ENCODE measurements at regions not wholly inside any gene's neighbourhood (a gene's known extent, or its start where the extent isn't known, plus 50 kb on each side); places are given as distances from the start of the nearest gene placed in this dataset.
"Not testable (repeated sequence)": the region's sequence is repeated elsewhere in the genome, so short reads cannot be mapped to it uniquely, and the experiment has no call there.

- no peak for DNase-seq
Observed at GRCh38 chr15:63434576-63435186, 53.0 kb upstream of the CA12 start.

- no peak for DNase-seq
Observed at GRCh38 chr15:63435204-63435820, 53.7 kb upstream of the CA12 start.

DNA sequence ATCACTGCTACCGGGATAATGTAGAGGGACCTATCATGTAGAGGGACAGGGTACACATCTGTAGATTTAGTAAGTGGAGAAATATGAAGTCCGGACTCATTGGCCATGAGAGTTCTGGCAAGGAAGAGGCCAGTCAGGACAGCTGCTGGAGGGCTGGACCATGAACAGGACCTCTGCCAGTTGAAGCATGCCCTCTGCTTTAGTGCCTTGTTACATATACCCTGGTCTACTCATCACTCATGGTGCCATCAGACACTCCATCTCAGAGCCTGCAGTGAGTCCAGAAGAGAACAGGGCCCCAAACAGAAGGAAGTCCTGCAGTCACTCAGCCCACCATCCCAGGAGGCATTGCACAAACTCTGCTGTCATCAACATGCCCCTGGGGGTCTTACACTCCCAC is 54.7 kb upstream of the CA12 start:
- DNase-seq, result no peak

GRCh38 chr15:63436872-63437375 is 55.3 kb upstream of the CA12 start:
- DNase-seq, result peak in 49 of 56 donors; percentile 11 to 89 (median 54)

DNA sequence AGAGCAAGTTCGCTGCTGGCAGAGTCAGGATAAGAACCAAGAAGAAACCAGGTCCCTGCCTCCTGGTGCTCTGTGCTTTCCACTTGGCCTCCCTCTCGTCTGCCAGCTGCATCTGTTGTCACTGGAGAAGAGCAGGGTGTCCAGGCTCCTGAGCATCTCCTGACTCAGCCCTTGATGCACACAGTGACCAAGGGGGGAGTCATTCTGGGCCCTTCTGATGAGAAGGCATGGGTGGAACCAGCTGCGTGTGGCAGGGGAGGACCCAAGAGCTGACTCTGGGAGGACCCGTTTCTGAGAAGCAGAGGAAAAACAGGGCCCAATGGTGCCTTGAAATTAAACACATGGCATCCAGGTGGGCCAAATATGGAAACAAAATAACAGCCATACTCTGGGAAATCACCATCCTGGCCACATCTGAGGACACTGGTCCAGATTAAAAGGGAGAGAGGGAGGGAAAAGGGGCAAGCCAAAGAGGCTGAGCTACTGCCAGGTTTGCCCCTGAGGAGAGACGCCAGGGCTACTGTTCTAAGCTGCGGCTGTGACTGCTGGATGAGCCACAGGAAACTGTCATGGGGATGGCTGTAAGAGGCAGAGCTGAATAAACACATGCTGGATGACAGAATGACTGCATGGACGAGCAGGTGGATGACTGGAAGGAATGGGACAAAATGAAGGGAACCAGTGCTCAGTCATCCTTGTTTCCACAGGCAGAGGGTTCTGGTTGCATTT is 58.1 kb upstream of the CA12 start:
- DNase-seq, result no peak

DNA sequence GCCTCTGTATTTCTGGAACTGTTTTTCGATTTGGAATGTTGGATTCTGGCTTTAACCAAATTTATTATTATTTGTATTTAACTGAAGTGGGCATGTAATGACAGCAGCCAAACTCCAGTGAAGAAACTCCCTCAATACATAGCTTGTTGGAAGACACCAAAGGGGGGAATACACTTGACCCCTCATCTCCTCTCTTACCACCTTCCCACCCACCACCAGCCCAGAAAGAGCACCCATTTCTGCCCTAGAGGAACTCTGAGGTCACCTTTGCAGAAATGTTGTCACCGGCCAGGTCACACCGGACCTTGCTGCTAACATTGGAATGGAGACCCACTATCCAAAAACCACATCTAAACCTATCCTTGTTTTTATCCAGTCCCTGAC is 58.6 kb upstream of the CA12 start:
- DNase-seq, result no peak

- DNase-seq, result no peak
Observed at GRCh38 chr15:63440756-63441155, 59.1 kb upstream of the CA12 start.

DNA sequence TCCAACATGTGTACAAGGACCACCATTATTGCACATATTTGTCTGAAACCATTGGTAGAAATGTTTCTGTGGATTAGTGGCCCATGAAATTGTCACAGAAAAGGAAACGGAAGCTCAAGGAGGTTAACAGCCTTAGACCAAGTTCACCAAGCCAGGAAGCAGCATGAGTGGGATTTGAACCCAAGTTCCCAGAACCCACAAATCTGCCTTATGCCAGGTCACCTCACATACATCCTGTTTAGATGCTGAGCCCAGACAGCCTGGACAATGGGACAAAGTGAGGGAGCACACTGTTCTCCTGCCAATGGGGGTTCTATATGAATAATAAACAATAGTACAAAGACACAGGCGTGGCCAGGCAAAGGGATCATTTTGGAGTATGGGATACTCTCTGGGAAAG is 59.6 kb upstream of the CA12 start:
- no peak for DNase-seq

- DNase-seq, result peak in 2 of 56 donors; percentile 21 to 47
Observed at GRCh38 chr15:63442080-63442479, 60.4 kb upstream of the CA12 start.

- no peak for DNase-seq
Observed at GRCh38 chr15:63444611-63445010, 59.8 kb upstream of the USP3 start.

DNA sequence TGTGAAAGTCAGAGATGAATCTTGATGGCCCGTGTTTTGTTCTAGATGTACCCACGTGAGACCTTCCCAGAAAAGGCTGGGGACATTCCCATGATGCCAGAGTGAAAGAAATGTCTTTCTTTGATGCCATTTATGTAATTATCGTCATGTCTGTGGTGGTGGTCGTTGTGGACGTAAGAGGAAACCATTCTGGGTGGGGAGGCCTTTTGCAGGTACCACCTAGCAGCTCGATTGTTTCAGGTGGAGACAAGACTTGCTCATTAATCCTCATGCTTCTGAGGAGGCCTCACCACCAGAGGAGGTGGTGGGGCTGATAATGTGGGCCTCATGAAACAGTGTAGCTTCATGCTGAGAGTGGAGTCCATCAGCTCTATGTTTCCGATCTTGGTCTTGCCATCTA is 58.1 kb upstream of the USP3 start:
- DNase-seq, result no peak

- DNase-seq, result no peak
Observed at GRCh38 chr15:63447017-63447676, 57.2 kb upstream of the USP3 start.

GRCh38 chr15:63448266-63448665 is 56.1 kb upstream of the USP3 start:
- DNase-seq, result peak in 1 of 56 donors; percentile 8

- DNase-seq, result not testable (repeated sequence)
Observed at GRCh38 chr15:63448872-63449555, 55.4 kb upstream of the USP3 start.

DNA sequence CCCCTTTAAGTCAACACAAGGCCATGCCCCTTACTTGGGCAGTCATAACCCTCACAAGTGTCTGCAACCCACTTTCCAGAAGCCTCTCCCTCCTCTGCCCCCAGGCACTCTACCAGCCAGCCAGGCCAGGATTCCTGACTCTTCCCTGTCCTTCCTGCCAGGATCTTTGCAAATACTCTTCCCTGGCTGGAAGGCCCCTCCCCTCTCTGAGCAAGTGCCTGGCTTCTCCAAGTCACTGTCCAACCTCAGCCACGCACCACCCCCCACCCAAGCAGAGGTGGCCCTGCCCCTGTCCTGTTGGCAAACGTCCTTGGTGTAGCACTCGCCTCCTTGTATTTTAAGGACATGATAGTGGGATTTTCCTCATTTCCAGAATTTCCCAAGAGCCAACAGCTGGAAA is 54.7 kb upstream of the USP3 start:
- no peak for DNase-seq

GRCh38 chr15:63450884-63451225 is 53.5 kb upstream of the USP3 start:
- DNase-seq, result no peak

GRCh38 chr15:63451671-63452315 is 52.6 kb upstream of the USP3 start:
- DNase-seq, result peak in 1 of 56 donors; percentile 13

DNA sequence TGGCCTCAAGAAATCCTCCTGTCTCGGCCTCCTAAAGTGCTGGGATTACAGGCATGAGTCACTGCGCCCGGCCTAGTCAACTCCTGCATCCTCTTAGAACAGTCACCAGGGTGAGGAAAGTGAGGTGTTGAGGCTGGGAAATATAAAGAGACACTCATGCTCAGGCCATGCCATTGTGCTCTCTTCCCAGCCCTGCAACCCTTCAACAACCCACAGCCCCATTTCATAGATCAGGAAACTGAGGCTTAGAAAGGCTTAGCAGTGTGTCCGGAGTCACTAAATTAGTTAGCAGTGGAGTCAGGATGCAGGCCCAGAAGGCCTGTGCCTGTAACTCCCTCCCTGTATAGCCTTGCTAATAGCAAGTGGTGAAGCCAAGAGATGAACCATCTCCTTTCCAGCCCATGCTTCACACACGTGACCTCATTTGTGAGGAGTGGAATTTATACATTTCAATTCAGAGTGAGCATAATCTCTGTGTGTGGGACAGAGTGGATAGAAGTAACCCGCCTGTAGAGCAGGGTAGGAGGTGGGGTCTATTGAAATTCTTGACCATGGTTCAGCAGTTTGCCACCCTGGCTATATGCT is 51.7 kb upstream of the USP3 start:
- no peak for DNase-seq

GRCh38 chr15:63453186-63453905 is 51.0 kb upstream of the USP3 start:
- DNase-seq, result no peak

Measured in nucleus accumbens (tissue), 56 donors.